T-helper 1 cell treated with Interleukin-12 subunit alpha and Interleukin-12 subunit beta and Interleukin-4 antibody, amounts not matched to agents 30 ng/mL and 1 ng/mL, for 36 hours (primary cell): ENCODE measurements at regions not wholly inside any gene's neighbourhood (a gene's known extent, or its start where the extent isn't known, plus 50 kb on each side); places are given as distances from the start of the nearest gene placed in this dataset.

Experiments
- intact Hi-C: fragments of 100-400 bp; cut with micrococcal nuclease; formaldehyde crosslinking; loops from one replicate; pipeline ENCODE4 v1.15.1; 2024

DNA sequence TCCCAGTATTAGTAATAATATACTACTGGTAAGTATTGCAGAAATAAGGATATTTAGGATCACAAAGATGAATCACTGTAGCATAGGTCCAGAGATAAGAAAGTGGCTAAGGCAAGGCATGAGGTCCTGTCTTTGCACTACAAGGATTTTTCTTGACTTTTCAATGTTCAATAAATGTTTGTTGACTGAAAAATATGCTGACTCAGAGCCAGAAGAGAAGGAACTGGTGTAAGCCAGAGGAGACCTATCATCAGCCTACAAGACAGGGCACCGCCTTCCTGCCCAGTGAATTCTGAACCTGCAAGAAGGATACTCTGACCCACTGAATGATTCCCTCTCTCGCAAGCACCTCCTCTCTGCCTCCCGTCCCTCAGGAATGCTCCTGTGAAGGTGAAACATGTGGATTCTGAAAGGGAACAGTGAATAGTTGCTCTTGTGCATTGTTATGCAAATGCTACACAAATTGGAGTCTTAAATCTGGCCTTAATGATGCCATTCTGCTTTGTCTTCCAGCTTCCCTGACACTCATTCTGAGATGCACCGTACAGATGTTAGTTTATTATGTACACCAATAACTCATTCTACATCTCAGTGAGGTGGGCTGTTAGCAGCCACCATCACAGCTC, 540.0 kb downstream of the OMA1 start:
- intact Hi-C loops, result no loop called here

DNA sequence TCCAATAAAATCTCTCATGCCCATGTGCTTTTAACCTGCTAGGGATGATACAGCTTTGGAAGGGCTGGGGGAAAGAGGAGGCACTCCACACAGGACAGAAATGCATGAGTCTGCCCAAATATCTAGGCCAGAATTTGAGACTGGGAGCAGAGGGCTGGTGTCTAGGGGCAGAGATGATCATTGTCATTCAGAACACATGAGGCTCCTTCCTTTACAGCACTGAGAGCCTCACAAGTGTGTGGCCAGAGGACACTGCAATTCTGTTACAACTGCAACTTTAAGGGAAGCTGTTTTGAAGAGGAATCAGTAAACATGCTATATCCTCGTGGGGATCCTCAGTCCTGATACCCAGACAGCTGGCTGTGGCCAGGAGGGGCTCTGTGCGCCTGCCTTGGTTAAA, 541.3 kb downstream of the OMA1 start:
- intact Hi-C loops, result no loop called here

DNA sequence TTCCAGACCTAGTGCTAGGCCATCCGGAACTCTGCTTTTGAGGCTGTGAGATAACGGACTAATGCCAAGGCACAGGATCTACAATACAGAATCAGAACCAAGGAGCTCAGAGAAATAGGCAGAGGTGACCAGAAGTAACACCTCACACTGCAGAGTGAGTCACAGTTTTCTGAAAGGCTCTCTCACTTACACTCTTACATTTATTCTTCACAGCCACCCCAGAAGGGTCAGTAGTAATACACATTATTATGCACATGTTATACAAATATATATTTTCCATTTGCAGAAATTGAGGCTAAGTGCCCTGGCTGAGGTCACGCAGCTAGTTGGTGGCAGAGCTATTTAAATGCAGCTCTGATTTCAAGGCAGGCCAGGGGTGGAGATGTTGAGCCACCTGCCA, 542.5 kb downstream of the OMA1 start:
- intact Hi-C loops, result no loop called here

DNA sequence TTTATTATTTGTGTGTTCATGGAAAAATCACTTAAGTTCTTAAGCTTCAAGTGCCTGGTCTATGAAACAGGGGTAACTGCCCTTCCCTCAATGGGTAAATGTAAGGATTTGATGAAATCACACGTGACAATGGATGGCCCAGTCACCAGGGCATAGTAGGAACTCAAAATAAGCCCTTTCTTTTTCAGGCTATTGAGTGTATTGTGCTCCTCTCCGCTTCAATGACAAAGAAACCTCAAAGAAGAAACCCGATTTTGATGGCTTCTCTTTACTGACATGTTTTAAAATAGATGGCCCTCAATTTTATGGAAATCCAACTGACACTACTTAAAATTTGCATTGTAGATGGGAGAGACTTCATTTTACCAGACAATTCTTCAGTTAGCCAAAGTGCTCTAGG, 543.5 kb downstream of the OMA1 start:
- intact Hi-C loops, result no loop called here

DNA sequence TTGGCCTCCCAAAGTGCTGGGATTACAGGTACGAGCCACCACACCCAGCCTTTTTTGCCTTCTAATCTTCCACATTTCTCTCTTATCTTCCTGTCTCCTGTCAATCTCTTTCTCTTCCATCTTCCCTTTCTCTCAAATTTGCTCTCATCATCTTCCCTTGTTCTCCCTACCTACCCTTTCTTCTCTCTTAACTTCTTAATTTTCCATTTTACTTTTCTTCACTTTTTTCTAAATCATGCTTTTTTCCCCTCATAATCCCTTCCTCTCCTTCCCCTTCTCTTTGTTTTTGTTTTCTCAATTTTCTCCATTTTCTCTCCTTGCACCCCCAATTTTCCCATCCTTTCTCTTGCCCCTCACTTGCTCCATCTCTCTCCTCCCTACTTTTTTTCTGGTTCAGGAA, 545.7 kb downstream of the OMA1 start:
- intact Hi-C loops, result no loop called here

DNA sequence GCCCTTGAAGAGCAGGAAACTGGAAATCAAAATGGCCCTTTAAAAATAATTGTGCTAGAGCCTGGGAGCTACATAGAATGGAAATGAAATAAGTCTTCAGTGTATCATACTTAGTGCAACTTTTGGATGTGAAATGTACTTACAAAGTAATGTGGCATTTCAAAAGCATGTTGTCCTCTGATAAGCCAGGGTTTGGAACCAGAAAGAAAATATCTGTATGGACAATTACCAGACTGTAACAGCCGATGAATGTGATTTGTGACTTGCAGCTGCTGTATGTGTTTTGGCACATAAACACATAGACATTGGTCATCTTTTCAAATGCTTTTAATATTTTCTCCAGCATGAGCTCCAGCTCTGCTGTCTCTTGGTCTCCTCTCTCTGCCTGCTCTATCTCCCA, 546.4 kb downstream of the OMA1 start:
- intact Hi-C loops, result no loop called here

DNA sequence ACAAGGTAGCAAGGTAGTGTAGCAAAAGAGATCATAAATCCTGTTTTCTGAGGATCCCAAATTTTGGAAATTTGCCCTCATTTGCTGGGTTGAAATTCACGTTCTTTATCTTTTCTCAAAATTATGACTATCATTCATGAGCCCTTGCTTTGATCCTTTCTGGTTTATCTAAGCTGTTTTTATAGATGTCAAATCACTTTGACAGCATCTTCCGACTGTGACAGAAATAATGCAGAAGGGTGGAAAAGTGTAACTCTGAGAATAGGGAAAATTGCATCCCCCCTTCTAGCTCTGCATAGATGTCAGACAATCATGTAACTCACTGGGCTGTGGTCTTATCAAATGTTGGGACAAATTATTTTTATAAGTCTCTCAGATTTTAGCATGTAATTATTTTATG, 550.1 kb downstream of the OMA1 start:
- intact Hi-C loops, result no loop called here

DNA sequence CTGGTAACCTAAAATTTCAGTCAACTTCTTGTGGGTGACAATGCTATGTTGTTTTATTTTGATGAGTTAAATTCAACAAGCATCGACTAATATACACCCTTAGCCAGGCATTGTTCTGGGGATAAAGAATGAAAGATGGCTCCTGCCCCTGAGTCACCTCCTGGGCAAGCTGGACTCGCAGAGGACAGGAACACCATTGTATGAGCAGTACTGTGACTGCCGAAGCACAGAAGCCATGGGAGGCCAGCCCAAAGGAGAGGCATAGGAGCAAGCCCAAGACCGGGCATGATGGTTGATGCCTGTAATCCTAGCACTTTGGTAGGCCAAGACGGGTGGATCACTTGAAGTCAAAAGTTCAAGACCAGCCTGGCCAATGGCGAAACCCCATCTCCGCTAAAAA, 555.2 kb downstream of the OMA1 start:
- intact Hi-C loops, result no loop called here

DNA sequence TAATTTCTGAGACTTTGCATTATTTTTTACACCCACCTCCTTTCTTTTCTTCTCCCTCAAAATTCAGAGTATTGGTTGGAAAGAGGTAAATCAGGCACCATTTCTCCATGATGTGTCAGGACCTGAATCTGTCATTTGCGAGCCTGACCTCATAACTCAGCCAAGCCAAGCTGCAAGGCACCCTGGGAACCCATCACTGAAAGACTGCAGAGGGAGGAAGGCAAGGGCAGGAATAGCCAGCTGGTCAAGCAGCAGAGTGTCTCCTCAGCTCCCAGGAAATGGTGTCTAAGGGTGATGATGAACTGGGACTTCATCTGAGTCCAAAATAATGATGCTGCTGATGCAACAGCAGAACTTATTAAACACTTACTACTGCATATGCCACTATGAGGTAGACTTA, 556.6 kb downstream of the OMA1 start:
- intact Hi-C loops, result no loop called here

DNA sequence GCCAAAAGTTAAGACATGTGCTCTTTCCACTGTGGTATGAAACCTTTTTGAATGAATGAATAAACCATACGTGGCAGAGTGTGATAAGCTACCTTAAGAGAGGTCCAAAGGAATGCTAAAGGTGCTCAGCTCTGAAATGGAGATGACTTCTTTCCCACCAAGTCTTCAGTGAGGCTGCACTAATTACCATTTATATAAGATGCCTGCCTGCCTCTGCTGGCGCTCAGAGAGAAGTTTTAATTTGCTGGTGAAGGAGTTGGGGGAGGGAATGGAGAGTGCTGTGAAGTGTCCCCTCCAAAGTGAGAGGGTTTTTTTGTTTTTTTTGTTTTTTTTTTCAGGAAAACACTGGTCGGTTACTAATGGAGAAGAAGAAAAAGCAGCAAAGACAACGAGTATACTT, 559.0 kb downstream of the OMA1 start:
- intact Hi-C loops, result no loop called here

DNA sequence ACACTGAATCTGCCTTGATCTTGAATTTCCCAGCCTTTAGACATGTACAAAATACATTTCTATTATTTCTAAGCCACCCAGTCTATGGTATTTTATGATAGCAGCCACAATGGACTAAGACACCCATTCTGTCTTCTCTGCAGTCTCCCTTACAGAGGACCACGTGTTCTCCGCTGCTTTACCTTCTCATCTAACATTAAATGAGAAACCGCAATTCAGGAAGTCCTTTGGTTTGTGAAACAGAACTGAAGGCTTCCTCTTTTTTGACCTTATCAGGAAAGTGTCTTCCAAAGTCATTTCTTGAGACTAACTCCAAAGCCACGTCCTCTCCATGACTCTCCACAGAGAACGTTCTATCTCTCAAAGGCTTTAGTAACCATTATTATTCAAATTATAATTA, 560.1 kb downstream of the OMA1 start:
- intact Hi-C loops, result no loop called here

DNA sequence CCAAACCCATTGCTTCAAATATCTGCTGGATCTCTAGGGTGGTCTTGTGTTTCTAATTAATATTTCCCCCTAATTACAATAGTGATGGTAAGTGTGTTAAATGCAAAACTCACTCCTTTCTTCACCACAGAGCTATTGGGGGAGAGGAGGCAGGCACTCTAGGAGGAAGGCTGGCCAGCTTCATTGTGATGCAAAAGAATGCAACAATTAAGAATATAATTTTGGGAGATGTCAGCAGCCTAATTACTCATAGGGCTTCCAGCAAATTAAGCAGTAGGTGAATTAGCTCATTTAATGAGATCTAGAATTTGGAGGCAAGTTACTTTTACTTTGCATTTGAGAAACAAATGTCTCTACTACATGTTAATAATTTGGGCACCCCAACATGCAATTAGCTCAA, 560.4 kb upstream of the DAB1 start:
- intact Hi-C loops, result no loop called here

DNA sequence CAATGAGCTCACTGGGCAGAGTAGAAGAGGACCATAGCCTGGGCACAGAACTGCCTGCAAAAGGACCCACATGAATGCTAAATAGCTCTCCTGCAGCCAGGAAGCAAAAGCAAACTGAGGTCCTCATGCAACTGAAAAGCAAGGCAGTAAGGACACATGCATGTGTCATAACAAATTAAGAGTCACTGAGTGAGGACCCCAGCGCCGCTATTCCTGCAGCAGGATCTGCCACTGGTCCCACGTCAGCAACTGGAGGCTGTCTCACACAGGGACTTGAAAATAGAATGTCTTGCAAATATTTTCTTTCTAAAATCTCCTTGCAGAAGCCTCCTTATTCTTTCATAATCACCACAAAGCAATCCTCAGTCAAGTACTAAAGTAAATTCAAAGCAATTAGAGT, 559.6 kb upstream of the DAB1 start:
- intact Hi-C loops, result no loop called here

DNA sequence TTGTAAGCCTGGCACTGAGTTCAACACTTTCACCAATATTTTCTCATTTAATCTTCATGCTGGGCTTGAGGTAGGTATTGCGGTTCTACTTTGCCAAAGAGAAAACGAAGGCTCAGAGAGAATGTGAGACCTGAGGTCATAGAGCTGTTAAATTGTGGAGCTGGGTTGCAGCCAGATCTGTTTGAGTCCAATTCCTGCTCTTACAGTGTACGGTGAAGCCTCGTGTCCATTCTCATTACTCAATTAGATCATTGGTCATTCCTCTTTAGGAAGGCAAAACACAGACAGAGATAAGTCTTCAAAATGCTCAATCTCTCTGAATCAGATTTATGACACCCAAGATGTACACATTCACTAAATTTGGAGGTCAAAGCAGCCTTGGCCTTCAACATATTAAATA, 559.0 kb upstream of the DAB1 start:
- intact Hi-C loops, result no loop called here

DNA sequence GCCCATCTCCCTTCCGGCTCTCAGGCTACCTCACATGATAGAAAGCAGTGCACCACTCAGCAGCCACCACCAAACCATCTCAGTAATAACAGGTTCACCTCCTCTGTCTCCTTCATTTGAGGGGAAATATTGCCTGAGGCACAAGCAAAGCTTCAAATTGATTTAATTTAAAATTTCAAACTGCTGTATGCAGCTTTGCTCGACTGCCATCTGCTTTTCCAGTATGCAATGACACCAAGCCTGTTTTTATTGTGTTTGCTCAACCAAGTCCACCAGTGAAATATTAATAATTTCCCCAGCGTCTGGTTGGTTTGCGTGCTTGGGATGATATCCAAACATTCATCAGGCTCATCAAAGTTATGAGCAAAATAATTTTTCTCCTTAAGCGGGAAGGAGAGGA, 552.4 kb upstream of the DAB1 start:
- intact Hi-C loops, result no loop called here

DNA sequence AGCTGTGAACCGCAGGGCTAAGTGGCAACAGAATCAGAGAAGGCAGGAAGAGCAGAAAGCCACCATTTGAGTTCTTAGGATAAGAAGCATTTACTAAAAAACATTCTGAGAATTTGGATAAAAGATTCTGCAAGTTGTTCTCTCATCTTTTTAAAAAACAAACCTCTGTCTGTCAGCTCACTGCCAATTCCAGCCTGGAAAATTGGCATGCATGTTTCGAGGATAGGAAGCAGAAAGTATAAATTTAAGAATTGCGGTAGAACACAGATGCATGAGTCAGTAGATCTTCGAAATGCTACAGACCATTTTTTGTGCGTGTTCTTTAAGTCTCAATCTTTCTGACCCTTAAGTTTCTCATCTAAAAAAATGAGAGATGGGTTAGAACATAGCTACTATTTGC, 544.5 kb upstream of the DAB1 start:
- intact Hi-C loops, result no loop called here

DNA sequence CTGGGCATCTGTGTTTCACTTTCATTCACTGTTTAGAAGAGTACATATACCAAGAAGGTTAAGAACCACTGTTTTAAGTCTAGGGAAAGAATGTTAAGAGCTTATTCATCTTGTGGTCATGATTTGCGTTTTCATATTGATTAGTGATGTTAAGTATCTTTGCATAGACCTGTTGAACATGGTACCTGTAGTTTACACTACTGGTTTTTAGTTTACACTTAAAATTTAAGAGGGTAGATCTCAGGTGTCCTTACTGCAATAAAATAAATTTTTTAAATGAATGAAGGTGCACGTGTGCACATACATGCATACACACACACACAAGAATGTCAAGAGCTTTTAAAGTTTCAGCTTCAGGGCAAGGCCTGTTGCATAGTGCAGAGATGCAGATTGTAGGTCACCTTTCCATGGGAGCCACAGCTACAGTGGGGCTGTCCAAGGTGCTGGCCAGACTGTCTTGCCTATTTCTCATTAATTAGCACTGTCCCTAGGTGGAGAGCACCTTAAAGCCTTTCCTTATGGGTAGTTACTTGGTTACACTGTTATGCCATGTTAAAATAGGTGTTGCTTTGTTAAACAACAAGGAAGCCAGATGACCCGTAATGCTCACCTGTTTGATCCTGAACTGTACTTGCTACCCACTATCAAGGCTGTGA, 543.0 kb upstream of the DAB1 start:
- intact Hi-C loops, result no loop called here

DNA sequence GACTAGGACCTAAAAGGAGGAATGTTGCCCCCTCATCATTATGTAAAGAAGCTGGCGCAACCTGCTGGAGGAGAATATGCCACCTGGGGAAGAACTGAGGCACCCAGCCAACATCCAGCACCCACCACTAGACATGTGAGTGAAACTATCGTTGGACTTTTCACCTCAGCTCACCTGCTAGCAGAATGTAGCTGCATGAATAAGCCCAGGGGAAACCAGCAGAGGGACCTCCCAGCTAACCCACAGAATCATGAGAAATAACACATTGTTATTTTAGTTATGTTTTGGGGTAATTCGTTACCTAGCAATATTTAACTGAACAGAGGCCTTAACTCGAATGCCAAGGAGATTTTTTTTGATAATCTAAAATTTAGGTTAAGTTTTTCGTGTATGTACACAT, 542.5 kb upstream of the DAB1 start:
- intact Hi-C loops, result no loop called here

DNA sequence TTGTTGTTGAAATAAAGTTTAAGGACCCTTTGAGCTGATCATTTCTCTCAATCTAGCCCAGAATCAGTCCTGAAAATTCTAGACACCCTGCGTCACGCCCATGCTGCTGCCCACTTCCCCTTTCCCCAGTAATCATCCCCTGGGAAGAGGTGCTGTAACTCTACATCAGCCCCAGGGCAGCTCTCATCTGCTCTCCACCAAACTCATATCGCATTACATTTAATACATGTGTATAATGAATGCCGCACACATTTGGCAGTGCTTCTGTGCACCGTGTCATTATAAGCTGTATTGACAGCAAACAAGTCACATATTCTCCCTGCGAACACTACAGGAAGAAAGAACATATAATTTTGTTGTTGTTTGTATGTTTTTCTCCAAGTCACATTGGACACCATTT, 539.7 kb upstream of the DAB1 start:
- intact Hi-C loops, result no loop called here

DNA sequence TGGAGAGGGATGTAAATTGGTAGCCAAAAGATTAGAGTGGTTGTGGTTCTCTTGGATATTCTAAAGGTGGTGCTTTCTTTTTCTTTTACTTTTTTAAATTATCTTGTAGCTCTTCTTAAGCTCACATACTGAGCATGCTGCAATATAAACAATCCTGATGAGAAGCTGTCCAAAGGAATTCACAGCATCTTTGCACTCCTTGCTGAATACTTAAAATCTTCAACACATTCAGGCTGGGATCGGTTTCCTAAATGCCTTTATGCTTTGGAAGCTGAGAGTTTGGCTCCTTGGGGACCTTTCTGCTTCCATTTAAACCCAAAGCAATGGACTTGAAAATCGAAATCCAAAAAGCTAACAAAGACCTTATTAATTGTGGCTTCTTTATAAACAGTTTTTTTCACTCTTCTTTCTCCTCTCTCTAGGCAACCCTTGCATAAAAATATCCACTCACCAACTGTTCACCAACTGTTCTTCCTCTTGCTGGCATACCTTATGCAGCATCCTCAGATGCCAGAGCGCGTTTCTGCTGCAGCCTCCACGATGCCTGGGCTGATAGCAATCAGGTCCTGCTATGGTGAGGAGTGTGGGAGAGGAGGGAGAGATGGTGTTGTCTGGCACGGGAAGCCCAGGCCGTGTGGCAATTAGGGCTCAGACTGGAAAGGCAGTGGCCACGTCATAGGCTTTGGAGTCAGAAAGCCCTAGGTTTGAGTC, 535.8 kb upstream of the DAB1 start:
- intact Hi-C loops, result no loop called here

DNA sequence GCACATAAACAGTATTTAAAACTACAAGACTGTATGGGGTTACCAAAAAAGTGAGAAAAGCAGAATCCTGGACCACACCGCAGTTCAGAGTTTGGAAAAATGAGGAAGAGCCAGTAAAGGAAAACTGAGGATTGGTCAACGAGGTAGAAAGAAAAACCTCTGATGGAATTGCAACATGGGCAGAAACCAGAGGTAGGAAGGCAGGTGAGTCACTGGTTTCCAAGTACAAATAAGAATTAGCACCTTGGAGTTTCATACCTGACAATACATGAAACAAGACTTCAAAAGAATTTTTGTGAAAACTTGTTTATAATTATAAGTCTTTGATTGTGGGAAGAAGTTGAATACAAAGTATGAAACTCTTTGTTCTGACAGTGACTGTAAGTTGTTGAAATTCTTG, 533.7 kb upstream of the DAB1 start:
- intact Hi-C loops, result no loop called here

DNA sequence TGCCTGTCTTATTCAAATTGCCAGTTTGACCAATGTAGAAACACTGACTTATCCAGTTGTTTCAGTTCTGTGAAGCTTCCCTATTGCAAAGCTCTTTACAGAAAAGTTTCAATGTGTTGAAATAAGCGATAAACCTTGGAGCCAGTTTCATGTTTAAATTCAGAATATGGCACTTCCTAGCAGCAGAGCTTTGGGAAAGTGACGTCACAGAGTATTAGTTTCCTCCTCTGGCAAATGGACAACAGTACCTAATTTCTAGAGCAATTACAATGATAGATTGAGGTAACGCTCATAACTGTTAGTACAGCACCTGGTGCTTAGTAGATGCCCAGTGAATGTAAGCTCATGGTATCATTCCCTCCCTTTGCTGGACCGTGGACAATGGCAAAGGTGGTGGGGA, 527.5 kb upstream of the DAB1 start:
- intact Hi-C loops, result no loop called here

DNA sequence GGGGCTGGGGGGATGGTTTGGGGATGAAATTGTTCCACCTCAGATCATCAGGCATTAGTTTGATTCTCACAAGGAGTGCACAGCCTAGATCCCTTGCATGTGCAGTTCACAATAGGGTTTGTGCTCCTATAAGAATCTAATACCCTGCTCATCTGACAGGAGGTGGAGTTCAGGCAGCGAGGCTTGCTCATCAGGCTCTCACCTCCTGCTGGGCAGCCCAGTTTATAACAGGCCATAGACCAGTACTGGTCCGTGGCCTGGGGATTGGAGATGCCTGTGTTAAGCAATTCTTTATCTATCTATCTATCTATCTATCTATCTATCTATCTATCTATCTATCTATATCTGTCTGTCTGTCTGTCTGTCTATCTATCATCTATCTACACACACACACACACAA, 525.3 kb upstream of the DAB1 start:
- intact Hi-C loops, result no loop called here
